Mammary epithelial cell (primary cell): ENCODE measurements at regions not wholly inside any gene's neighbourhood (a gene's known extent, or its start where the extent isn't known, plus 50 kb on each side); places are given as distances from the start of the nearest gene placed in this dataset.

Source experiments
- EZH2 ChIP-seq: IDR thresholded peaks from 2 replicates; pipeline ENCODE4 v1.6.1; 2012; ENCODE audit warnings: low read length, inconsistent platforms, borderline replicate concordance
- TF ChIP-seq, protein P1 (sequence below), 2 donors: IDR thresholded peaks in 1 of 2; conservative IDR thresholded peaks in 1 of 2; 2 replicates each; pipeline ENCODE4 v1.5.1; 2011 to 2012; ENCODE audit warnings: inconsistent platforms in 2 of 2, low read length in 2 of 2, mild to moderate bottlenecking in 2 of 2, control low read depth in 1 of 2, low read depth in 1 of 2; ENCODE audit not compliant: insufficient read depth in 1 of 2; ENCODE audit errors: extremely low read depth in 1 of 2

GRCh38 chr2:71932037-71932779, 215.5 kb downstream of the CYP26B1 start:
- TF ChIP-seq, protein P1, sequence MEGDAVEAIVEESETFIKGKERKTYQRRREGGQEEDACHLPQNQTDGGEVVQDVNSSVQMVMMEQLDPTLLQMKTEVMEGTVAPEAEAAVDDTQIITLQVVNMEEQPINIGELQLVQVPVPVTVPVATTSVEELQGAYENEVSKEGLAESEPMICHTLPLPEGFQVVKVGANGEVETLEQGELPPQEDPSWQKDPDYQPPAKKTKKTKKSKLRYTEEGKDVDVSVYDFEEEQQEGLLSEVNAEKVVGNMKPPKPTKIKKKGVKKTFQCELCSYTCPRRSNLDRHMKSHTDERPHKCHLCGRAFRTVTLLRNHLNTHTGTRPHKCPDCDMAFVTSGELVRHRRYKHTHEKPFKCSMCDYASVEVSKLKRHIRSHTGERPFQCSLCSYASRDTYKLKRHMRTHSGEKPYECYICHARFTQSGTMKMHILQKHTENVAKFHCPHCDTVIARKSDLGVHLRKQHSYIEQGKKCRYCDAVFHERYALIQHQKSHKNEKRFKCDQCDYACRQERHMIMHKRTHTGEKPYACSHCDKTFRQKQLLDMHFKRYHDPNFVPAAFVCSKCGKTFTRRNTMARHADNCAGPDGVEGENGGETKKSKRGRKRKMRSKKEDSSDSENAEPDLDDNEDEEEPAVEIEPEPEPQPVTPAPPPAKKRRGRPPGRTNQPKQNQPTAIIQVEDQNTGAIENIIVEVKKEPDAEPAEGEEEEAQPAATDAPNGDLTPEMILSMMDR (conservative IDR thresholded peaks at IDR 0.05 in 1 of 2, IDR thresholded peaks at IDR 0.05 in 1 of 2; ENCODE audit: extremely low read depth in 1 of 2, insufficient read depth in 1 of 2, low read depth in 1 of 2, low read length in 2 of 2) = no peak
- no peak for TF ChIP-seq EZH2
